HG02763 (cell line): ENCODE measurements at regions not wholly inside any gene's neighbourhood (a gene's known extent, or its start where the extent isn't known, plus 50 kb on each side); places are given as distances from the start of the nearest gene placed in this dataset.

ENCODE experiments used
- ATAC-seq: cut with Tn5 transposase; IDR thresholded peaks from one replicate; pipeline ENCODE4 v1.9.1; 2021; ENCODE audit warnings: mild to moderate bottlenecking, moderate library complexity; ENCODE audit not compliant: unreplicated experiment

DNA sequence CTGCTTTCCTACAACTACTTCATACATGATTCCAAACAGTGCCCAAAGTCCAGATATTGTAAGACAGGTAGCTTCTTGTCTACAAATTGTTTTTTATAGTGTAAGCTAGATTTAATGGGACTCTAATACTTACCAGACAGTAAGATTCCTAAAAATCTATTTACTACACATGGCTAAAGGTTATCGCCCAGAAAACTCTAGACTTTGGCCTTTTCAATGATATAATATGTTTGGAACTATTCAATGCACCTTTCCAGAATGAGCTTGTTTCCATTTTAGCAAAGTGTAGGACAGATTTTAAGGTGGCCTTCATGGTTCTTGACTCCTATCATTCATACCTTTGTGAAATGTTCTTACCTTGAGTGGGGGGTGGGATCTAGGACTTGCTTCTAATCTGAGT, 951.0 kb downstream of the SORCS1 start:
- ATAC-seq: no peak

GRCh38 chr10:106198275-106198674, 966.2 kb downstream of the SORCS1 start:
- ATAC-seq: no peak

GRCh38 chr10:106189292-106189691, 975.2 kb downstream of the SORCS1 start:
- no peak for ATAC-seq

GRCh38 chr10:106185951-106186350, 978.6 kb downstream of the SORCS1 start:
- no peak for ATAC-seq

GRCh38 chr10:106183041-106183440, 981.5 kb downstream of the SORCS1 start:
- no peak for ATAC-seq

- ATAC-seq: no peak
These were observed 982.0 kb downstream of the SORCS1 start for GRCh38 chr10:106182542-106182941.

DNA sequence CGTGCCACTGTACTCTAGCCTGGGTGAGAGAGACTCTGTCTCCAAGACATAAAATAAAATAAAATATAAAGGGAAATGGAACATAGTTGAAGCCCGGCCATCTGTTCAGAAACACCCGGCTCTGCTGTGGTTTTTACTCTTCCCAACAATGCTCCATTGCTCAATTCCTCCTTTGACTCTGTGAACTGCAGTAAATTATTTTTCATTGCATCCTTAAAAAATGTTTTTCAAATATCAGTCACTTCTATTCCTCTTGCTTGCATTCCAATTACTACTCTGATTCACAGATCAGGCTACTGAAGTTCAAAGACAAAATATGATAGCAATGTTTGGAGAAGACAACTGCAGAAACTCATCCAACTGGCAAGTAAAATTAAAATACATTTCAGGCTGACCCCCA, 983.0 kb downstream of the SORCS1 start:
- ATAC-seq: no peak

- ATAC-seq: no peak
These were observed 985.1 kb downstream of the SORCS1 start for GRCh38 chr10:106179430-106179829.

DNA sequence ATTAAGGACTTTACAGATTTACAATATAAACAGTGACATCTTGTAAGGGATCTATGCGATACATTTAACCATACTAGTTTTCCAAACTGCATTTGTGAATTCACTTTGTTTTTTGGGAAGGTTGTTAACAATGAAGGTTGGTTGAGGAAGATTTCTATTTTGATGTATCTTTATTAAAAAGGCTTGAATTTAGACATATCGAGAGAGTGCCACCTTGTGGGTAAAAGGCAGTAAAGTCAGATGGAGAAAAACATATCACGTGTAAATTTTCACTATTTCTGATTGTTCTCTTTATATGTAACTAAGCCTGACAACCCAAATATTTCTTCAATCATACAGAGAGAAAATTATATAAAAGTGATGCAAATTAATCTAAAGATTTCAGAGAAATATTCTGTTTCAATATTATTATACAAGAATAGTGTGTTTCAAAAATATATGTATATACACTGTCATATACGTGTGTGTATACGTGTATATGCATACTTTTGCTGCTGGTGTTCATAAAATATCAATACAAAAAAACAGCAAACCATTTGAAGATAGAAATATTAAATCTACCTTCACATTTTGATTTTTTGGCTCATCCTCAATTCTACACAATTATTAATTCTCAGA, 988.6 kb downstream of the SORCS1 start:
- ATAC-seq: no peak

DNA sequence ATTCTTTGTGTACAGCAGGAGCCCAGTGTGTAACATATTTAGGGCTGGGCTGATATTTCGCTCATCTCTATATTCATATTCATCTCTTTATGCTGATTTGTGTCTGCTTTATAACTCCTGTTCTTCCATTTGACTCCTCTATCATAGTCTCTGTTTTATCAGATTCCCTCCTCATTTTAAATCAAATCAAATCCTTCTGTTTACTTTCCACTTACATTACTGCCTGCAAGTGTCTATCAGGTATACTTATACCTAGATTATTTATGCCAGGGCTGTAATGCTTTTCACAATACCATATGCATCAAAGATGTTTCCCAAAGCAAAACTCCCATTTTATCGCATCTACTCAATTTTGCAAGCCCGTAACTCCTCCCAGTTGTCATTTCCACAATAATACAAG, 990.7 kb downstream of the SORCS1 start:
- no peak for ATAC-seq

DNA sequence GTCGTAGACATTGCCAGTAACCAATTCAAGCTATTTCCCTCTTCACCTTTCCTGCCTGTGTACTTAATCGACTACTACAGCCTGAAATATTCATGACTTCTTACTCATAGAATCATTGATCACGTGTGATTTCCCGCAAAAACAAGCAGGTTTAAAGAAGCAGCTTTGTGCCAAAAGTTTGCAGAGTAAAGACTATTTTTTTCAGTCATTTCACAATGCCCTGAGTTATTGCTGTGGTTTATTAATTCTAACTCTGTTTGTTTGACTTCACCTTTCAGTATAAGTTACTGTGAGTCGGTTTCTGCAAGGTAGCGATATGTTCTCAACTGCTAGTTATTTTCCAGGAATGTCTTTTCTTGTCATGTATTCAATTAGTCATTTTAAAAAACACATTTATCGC, 995.3 kb downstream of the SORCS1 start:
- no peak for ATAC-seq

GRCh38 chr10:106167946-106168345, 996.6 kb downstream of the SORCS1 start:
- ATAC-seq: no peak

DNA sequence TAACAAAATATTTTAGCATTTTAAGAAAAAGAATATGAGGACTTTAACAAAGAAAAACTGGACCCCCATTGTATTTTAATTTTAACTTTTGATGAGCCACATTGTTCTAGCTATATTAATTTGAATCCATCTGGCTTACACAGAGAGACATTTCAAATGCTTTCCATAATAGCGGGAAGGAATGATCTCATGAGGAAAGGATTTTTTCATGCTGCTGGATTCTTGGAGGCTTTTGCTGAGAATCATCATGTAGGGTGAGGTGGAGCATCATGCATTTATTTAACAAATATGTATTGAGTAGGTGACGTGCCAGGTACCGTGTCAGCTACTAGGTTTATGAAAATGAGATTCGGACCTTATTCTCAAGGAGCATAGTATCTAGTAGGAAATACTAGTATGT, 1006.3 kb downstream of the SORCS1 start:
- ATAC-seq: no peak

GRCh38 chr10:106147021-106147420, 1017.5 kb downstream of the SORCS1 start:
- ATAC-seq: no peak

DNA sequence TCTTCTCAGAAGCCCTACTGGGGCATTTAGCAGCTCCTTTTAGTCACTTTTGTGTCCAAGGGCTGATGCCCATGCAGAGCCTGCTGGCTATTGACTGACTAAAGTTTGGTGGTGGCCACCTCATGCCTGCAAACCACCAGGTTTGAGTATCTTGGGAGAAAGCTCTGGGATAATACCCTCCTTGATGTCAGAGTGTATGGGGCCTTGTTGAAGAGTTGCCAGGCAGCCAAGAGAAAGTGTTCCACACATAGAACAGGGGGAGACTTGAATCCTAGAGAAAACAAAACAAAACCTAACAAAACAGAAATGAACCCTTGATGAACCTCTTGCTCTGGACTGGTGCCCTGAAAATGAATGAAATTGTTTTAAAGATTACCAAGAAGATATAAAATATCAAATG, 1024.6 kb downstream of the SORCS1 start:
- ATAC-seq: no peak

GRCh38 chr10:106136175-106136574, 1028.3 kb downstream of the SORCS1 start:
- no peak for ATAC-seq

- no peak for ATAC-seq
These were observed 1030.0 kb downstream of the SORCS1 start for GRCh38 chr10:106134326-106135000.

GRCh38 chr10:106133451-106133850, 1031.1 kb downstream of the SORCS1 start:
- ATAC-seq: no peak

- ATAC-seq: no peak
These were observed 1031.5 kb downstream of the SORCS1 start for GRCh38 chr10:106132956-106133355.

- no peak for ATAC-seq
These were observed 1049.8 kb downstream of the SORCS1 start for GRCh38 chr10:106114656-106115186.

GRCh38 chr10:106111246-106111645, 1053.3 kb downstream of the SORCS1 start:
- ATAC-seq: no peak

DNA sequence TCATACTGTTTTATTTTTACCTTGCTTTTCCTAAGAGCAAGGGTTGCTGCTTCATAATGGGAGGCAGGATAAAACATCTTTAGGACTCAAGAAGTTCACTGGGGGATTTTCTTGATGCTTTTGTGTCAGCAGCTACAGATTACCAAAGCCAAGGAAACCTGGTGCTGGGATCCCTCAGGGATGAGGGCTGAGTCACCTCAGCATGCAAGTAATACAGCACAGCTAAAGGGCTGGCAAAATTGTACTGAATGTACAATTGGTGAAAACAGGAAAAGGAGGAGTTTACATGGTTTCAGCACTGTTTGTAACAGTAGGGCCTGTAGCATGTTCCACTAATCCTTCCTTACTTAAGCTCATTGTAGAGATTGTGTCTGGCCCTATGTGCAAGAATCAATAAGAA, 1056.8 kb downstream of the SORCS1 start:
- no peak for ATAC-seq

DNA sequence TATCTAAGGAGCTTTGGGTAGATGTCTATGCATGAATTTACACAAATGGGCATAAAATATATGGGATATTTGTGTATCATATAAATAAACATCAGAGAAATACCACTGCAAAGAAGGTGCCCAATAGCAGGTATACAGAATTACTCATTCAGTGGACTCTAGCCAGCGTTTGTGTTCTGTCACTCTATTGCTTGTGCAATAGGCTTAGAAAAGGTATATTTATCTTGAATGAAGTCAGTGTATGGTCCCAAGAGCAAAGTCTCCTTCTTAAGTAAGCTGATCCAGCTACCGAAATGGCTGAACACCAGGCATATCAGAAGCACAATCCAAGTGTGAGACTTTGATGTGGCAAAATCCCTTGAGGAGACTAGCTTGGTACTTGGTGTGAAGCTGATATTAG, 1058.4 kb downstream of the SORCS1 start:
- ATAC-seq: no peak
